ENCODE measurements at regions not wholly inside any gene's neighbourhood (a gene's known extent, or its start where the extent isn't known, plus 50 kb on each side); places are given as distances from the start of the nearest gene placed in this dataset.

- no peak for TF ChIP-seq PHF8 (conservative IDR thresholded peaks at IDR 0.05; ENCODE audit: low read depth, low read length)
- TF ChIP-seq HDAC6 (IDR thresholded peaks at IDR 0.05; ENCODE audit: low read depth, low read length): no peak
- TF ChIP-seq SIRT6 (IDR thresholded peaks at IDR 0.05; ENCODE audit: low read length): no peak
- TF ChIP-seq BRCA1 (IDR thresholded peaks at IDR 0.05; ENCODE audit: low read depth, low read length): no peak
- TF ChIP-seq TCF12 (IDR thresholded peaks at IDR 0.05; ENCODE audit: low read depth, low read length): no peak
- TF ChIP-seq RFX5 (IDR thresholded peaks at IDR 0.05; ENCODE audit: borderline replicate concordance, low read depth, low read length): no peak
- TF ChIP-seq CEBPB (IDR thresholded peaks at IDR 0.05; ENCODE audit: low read depth, low read length): no peak
Observed at GRCh38 chr12:110983811-110984210, 63.4 kb upstream of the MYL2 start (continued).
